AG09309 (cell line): ENCODE measurements at regions not wholly inside any gene's neighbourhood (a gene's known extent, or its start where the extent isn't known, plus 50 kb on each side); places are given as distances from the start of the nearest gene placed in this dataset.

Experiments used
- DNase-seq: peaks from one replicate; pipeline ENCODE4 v3.0.0-alpha.2; 2010; ENCODE audit warnings: low read depth
- H3K4me3 ChIP-seq: 2 replicates; pipeline ENCODE4 v1.5.1; 2011; ENCODE audit warnings: mild to moderate bottlenecking, low read depth, low read length, moderate library complexity; ENCODE audit not compliant: control insufficient read depth
- CTCF ChIP-seq: IDR thresholded peaks from 2 replicates; pipeline ENCODE4 v1.5.1; 2011; ENCODE audit warnings: mild to moderate bottlenecking, low read depth, low read length, inconsistent platforms; ENCODE audit not compliant: insufficient read depth, control insufficient read depth; ENCODE audit errors: missing control alignments

GRCh38 chr5:158027806-158028775 lies 169.1 kb upstream of the CLINT1 start:
- no peak overlapping the region for H3K4me3 ChIP-seq
- DNase-seq, result no peak
- no peak for TF ChIP-seq CTCF

- H3K4me3 ChIP-seq, result no peak overlapping the region
- peak; percentile 89 for DNase-seq
- TF ChIP-seq CTCF, result no peak
These were observed 167.5 kb upstream of the CLINT1 start for GRCh38 chr5:158026304-158027031.

GRCh38 chr5:158023266-158023665 lies 164.3 kb upstream of the CLINT1 start:
- no peak overlapping the region for H3K4me3 ChIP-seq
- no peak for TF ChIP-seq CTCF
- no peak for DNase-seq

- TF ChIP-seq CTCF, result no peak
- no peak for DNase-seq
- no peak overlapping the region for H3K4me3 ChIP-seq
These were observed 163.9 kb upstream of the CLINT1 start for GRCh38 chr5:158022837-158023236.

GRCh38 chr5:158022393-158022792 lies 163.4 kb upstream of the CLINT1 start:
- no peak for DNase-seq
- TF ChIP-seq CTCF, result no peak
- H3K4me3 ChIP-seq, result no peak overlapping the region

GRCh38 chr5:158020555-158021418 lies 161.8 kb upstream of the CLINT1 start:
- H3K4me3 ChIP-seq, result no peak overlapping the region
- no peak for DNase-seq
- no peak for TF ChIP-seq CTCF
